Midbrain (tissue), 1 donor: ENCODE measurements at regions not wholly inside any gene's neighbourhood (a gene's known extent, or its start where the extent isn't known, plus 50 kb on each side); places are given as distances from the start of the nearest gene placed in this dataset.

Experiments used
- DNase-seq: peaks from one replicate; lab custom pipeline; 2025; lab: John Stamatoyannopoulos, UW

- DNase-seq: no peak
Observed at GRCh38 chr5:67409126-67409777, 212.7 kb upstream of the CD180 start.

DNA sequence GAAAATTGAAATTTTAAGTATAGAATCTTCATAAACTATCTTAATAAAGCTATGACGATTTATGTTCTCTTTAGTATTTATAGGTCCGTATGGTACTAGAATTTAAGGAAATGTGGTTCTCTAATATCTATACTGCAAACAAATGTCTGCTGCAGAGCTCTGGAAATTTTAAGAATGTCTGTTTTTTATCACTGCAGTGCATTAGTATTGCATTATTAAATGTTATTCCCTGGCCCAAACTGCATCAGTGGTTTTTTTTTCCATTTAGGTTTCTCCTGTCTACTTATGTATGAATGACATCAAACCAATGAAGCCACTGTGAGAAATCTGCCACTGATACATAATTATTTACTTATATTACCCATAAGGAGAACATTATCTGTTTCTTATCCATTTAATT, 211.4 kb upstream of the CD180 start:
- DNase-seq: no peak

DNA sequence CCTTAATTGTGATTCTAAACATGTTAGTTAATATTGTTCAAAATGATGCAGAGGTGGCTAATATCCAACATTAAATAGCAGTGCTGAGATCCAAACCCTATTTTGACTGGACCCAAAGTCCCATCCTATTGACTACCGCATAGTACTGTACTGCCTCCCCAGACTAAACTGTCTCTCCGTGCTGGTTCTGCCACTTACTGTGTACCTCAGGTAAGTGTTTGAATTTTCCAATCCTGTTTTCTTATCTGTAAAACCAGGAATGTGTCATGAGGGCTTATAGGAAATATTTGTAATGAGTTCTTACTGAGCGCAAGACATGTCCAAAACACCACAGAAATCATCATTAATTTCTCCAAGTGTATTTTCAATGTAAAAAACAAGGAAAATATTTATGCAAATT, 209.2 kb upstream of the CD180 start:
- DNase-seq: no peak

DNA sequence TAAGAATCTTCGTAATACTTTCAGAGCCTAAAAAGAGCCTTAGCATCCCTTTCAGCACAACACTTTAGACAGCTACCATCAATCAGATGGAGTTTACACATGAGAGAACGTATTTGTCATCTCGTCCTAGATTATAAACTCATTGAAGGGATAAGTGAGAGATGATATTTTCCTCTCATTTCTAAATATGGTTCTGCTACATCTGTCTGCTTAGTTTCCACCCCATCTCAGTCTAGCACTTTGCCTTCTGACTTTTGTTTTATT, 208.4 kb upstream of the CD180 start:
- no peak for DNase-seq

GRCh38 chr5:67404256-67405100, 207.9 kb upstream of the CD180 start:
- DNase-seq: no peak

DNA sequence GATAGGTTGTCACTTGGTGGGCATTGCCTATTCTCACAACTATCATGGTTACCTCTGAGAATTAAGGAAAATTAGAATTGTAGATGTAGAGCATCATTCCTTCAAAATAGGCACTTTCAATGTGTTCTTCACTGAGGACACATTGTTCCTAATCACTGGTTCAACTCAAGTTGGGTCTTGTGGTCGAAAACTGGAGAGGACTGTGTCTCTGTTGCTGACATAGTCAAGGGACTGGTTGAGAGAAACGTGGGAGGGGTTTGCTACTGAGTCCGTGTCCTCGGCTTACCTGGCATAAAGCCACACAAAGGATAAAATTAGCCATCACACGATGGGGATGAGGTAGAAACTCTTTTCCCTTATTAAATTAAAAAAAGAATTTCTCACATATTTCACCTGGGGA, 205.9 kb upstream of the CD180 start:
- no peak for DNase-seq

DNA sequence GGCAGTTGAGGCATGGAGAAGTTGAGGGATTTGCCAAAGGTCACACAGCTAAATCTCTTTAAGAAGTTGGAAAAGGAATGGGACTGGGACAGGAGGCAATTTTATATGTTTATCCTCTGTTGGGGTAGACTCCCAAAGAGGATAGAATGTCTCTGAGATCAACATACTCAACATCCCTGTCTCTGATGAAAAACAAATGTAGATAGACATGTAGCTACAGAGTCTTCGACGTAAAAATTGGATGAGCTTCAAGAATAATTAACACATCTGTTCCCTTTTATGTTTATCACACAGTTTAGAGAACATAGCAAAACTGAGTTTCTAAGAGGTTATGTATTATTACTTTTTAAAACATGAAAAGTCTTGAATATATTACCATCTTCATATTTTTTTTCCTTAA, 204.6 kb upstream of the CD180 start:
- DNase-seq: no peak

GRCh38 chr5:67400752-67401151, 204.2 kb upstream of the CD180 start:
- DNase-seq: no peak

GRCh38 chr5:67395790-67396418, 199.3 kb upstream of the CD180 start:
- peak; percentile 45 for DNase-seq

GRCh38 chr5:67393211-67393610, 196.6 kb upstream of the CD180 start:
- no peak for DNase-seq

DNA sequence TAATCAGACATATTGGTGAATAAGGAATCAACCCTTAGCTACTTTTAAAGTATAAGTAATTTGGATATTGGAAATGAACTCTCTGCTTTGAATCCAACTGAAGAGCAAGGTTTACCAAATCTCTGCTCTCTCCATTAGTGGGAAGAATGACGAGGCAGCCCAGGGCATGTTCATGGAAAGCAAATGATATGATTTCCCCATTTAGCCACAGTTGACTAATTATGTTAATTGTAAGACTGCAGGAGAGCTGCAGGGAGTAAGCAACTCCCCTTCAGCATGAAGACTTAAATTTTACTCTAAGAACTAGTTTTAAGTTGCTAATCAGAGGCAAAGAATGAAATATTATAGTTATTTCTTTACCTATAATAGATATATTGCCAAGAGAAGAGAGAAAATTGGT, 194.3 kb upstream of the CD180 start:
- DNase-seq: no peak

- DNase-seq: no peak
Observed at GRCh38 chr5:67383451-67383850, 186.9 kb upstream of the CD180 start.

DNA sequence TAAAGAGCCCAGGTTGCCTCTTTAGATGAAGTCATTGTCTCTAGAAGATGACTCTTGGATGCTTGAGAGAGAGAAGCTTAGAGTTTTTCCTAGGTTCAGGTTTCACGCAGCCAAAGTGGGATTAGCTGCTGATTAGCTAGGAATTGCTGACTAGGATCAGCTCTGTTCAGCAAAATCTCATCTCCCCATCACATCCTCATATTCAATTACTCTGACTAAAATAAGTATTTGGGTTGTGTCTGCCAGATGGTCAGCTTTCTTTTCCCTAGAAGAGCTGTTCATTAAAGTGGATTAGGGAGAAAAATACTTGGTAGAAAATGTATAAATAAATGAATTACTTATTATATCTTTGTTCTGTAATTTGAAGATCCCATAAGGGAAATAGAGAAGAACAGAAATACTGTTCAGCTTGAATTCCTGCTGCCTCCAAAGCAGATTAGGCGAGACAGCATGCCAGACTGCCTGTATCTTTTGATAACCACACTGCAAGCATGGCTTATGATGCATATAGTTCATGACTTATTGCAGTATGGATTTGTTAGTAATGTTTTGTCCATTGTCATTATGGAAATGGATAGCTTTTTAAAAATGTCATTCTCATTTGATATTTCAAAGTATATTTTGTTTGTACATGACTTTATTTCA, 184.8 kb upstream of the CD180 start:
- no peak for DNase-seq

DNA sequence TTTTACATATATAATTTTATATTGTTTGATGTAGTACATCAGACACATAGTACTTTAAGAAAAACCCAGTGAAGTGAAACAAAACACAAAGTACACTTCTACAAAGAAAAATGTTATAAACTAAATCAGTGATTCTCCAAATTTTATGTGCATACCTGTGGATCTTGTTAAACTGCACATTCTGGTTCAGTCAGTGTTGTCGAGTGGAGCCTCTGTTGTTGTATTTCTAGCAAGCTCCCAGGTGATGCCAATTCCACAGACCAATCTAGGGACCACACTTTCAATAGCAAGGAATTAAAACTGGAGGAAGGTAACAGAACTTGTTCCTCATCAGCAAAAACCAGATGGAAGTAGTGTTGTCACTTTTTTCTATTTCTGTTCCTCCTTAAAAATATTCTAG, 183.8 kb upstream of the CD180 start:
- no peak for DNase-seq

DNA sequence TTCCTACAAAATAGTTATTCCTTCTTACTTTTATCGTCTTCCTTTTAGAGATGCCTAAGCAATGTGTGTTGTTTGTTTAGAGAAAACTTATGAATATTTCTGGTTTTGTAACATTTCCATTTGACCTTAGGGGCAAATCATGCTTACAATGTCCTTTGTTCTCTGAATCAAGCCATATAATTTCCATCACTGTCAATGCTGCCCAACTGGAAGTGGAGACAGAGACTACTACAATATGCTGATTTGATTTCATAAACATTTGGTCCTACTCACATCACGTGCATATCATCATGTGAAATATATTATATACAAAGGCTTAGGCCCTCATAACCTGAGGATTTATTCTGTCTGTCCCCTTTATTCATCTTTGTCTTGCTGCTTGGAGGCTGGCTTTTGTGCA, 183.2 kb upstream of the CD180 start:
- no peak for DNase-seq

GRCh38 chr5:67378256-67378655, 181.7 kb upstream of the CD180 start:
- no peak for DNase-seq

GRCh38 chr5:67377631-67378030, 181.0 kb upstream of the CD180 start:
- DNase-seq: no peak

- DNase-seq: no peak
Observed at GRCh38 chr5:67375606-67376005, 179.0 kb upstream of the CD180 start.

- no peak for DNase-seq
Observed at GRCh38 chr5:67374378-67374777, 177.8 kb upstream of the CD180 start.

DNA sequence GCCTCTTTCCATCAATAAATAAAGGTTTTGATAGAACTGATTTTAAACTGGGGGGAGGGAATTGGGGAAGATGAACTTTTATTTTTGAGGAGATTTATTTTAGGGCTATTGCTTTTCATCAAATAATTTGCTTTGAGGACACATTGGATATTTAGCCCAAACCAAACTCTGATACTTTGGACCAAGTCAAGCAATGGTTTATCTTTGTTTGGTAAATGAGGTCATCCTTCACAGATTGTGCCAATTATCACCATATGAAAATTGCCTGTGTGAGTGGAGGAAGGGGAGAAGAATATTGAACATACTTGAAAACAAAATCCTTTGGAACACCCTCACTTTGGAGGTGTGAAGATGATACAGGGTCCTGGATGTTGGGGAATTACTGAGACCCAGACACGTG, 176.9 kb upstream of the CD180 start:
- no peak for DNase-seq

DNA sequence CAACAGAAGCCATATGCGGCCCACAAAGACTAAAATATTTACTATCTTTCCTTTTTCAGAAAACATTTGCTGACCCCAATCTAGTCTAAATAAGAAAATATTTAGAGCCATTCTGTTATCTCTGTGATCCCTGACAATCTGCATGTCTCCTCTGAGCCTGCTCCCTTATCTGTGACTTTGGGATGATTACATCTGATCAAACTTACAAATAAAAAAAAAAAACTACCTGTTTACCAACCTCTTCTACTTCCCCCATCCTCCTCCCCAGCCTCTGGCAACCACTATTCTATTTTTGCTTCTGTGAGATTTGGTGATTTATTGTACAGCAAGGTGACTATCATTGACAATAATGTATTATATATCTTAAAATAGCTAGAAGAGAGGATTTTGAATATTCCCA, 176.3 kb upstream of the CD180 start:
- no peak for DNase-seq

GRCh38 chr5:67371924-67372323, 175.3 kb upstream of the CD180 start:
- no peak for DNase-seq
